Testis (tissue), 2 donors: ENCODE measurements at regions not wholly inside any gene's neighbourhood (a gene's known extent, or its start where the extent isn't known, plus 50 kb on each side); places are given as distances from the start of the nearest gene placed in this dataset.

Experiments
- DNase-seq: peaks from one replicate; pipeline ENCODE4 v3.0.0-alpha.2; 2019
- H3K27ac ChIP-seq, 2 donors: fragments of 200-600 bp; sonication (generic); one replicate each; pipeline ENCODE4 v1.5.1; 2019
- H3K27me3 ChIP-seq: fragments of 200-600 bp; sonication (generic); one replicate; pipeline ENCODE4 v1.5.1; 2019
- H3K36me3 ChIP-seq: fragments of 200-600 bp; sonication (generic); one replicate; pipeline ENCODE4 v1.5.1; 2017; ENCODE audit warnings: low read depth; ENCODE audit errors: missing control alignments
- H3K4me1 ChIP-seq: fragments of 200-600 bp; sonication (generic); one replicate; pipeline ENCODE4 v1.5.1; 2019
- H3K4me3 ChIP-seq, 2 donors: fragments of 200-600 bp; sonication (generic); one replicate each; pipeline ENCODE4 v1.5.1; 2017 to 2019
- H3K9me3 ChIP-seq: fragments of 200-600 bp; sonication (generic); one replicate; pipeline ENCODE4 v1.5.1; 2017
- CTCF ChIP-seq, 3 experiments: fragments of 450-650 bp in 2 of 3; fragments of 200-600 bp in 1 of 3; sonication (generic) in 1 of 3; IDR thresholded peaks; one replicate each; pipeline ENCODE4 v1.5.1; 2016 to 2019; ENCODE audit warnings: antibody characterized with exemption in 3 of 3, mild to moderate bottlenecking in 2 of 3, moderate library complexity in 1 of 3
- POLR2A ChIP-seq: fragments of 450-650 bp; IDR thresholded peaks from one replicate; pipeline ENCODE4 v1.6.1; 2017; ENCODE audit warnings: antibody characterized with exemption, mild to moderate bottlenecking, moderate library complexity
- WGBS, 2 donors: methylation state at CpG; one replicate each; pipeline ENCODE4 v1.1.5; 2018; 5-methylcytosine and 5-hydroxymethylcytosine counted together
- intact Hi-C: fragments of 100-400 bp; cut with DNase I; formaldehyde crosslinking; loops from one replicate; pipeline ENCODE4 v1.15.1; 2023; ENCODE audit warnings: low total_unique reads

GRCh38 chr11:70707821-70708220 is 309.5 kb downstream of the CTTN start:
- Histone ChIP-seq H3K27ac (no peak overlapping the region), H3K36me3 (no peaks in the 10 kb centered on the region), H3K9me3 (no peaks in the 10 kb centered on the region), H3K27me3 (no peaks in the 10 kb centered on the region), H3K4me1 (no peaks in the 10 kb centered on the region), H3K4me3 (no peak overlapping the region)
- no peak for DNase-seq
- TF ChIP-seq POLR2A (no peak), CTCF (IDR thresholded peaks at IDR 0.05) (no peak)
- intact Hi-C loops = no loop called here
- 93 to 97% methylated on average over 6 of the region's 6 CpGs for WGBS, 2 donors

- Histone ChIP-seq H3K4me3 (no peak overlapping the region), H3K27me3 (no peaks in the 10 kb centered on the region), H3K9me3 (no peaks in the 10 kb centered on the region), H3K27ac (no peak overlapping the region), H3K36me3 (no peaks in the 10 kb centered on the region), H3K4me1 (no peaks in the 10 kb centered on the region)
- TF ChIP-seq CTCF (IDR thresholded peaks at IDR 0.05) (no peak), POLR2A (no peak)
- WGBS, 2 donors = 90 to 96% methylated on average over 15 to 16 of the region's 16 CpGs
- DNase-seq = no peak
- intact Hi-C loops = no loop called here
Observed at GRCh38 chr11:70709596-70709995, 311.3 kb downstream of the CTTN start.

GRCh38 chr11:70710192-70710591 is 311.9 kb downstream of the CTTN start:
- intact Hi-C loops = no loop called here
- no peaks in the 10 kb centered on the region for H3K36me3 ChIP-seq
- no peaks in the 10 kb centered on the region for H3K4me1 ChIP-seq
- no peak overlapping the region for H3K27ac ChIP-seq
- H3K9me3 ChIP-seq = no peaks in the 10 kb centered on the region
- no peak for DNase-seq
- no peak overlapping the region for H3K4me3 ChIP-seq
- WGBS, 2 donors = 86 to 88% methylated on average over 8 to 11 of the region's 11 CpGs
- TF ChIP-seq POLR2A (no peak), CTCF (IDR thresholded peaks at IDR 0.05) (no peak)
- no peaks in the 10 kb centered on the region for H3K27me3 ChIP-seq

GRCh38 chr11:70710601-70711000 is 312.3 kb downstream of the CTTN start:
- no peak for TF ChIP-seq POLR2A
- no peak for TF ChIP-seq CTCF (IDR thresholded peaks at IDR 0.05)
- no peaks in the 10 kb centered on the region for H3K27me3 ChIP-seq
- DNase-seq = no peak
- intact Hi-C loops = no loop called here
- 63 to 77% methylated on average over 6 to 9 of the region's 9 CpGs for WGBS, 2 donors
- H3K27ac ChIP-seq = no peak overlapping the region
- H3K9me3 ChIP-seq = no peaks in the 10 kb centered on the region
- H3K36me3 ChIP-seq = no peaks in the 10 kb centered on the region
- no peak overlapping the region for H3K4me3 ChIP-seq
- H3K4me1 ChIP-seq = no peaks in the 10 kb centered on the region

- intact Hi-C loops = no loop called here
- Histone ChIP-seq H3K4me3 (no peak overlapping the region), H3K27ac (no peak overlapping the region), H3K9me3 (no peaks in the 10 kb centered on the region), H3K4me1 (no peaks in the 10 kb centered on the region), H3K27me3 (no peaks in the 10 kb centered on the region), H3K36me3 (no peaks in the 10 kb centered on the region)
- 68 to 81% methylated on average over 25 to 30 of the region's 30 CpGs for WGBS, 2 donors
- TF ChIP-seq CTCF (IDR thresholded peaks at IDR 0.05) (no peak), POLR2A (no peak)
- no peak for DNase-seq
Observed at GRCh38 chr11:70711095-70711910, 313.0 kb downstream of the CTTN start.
